Peyer's patch (tissue), 4 donors: ENCODE measurements at regions not wholly inside any gene's neighbourhood (a gene's known extent, or its start where the extent isn't known, plus 50 kb on each side); places are given as distances from the start of the nearest gene placed in this dataset.
A peak's percentile ranks its signal among the peaks of the same experiment; 100 is the strongest.

ENCODE experiments used
- DNase-seq, 3 donors: peaks; one replicate each; pipeline ENCODE4 v3.0.0-alpha.2; 2017 to 2019
- H3K27ac ChIP-seq, 4 donors: fragments of 200-600 bp; sonication (generic); one replicate each; pipeline ENCODE4 v1.5.1; 2016 to 2019
- H3K27me3 ChIP-seq, 2 donors: fragments of 200-600 bp; sonication (generic); one replicate each; pipeline ENCODE4 v1.5.1; 2019
- H3K36me3 ChIP-seq, 3 donors: fragments of 200-600 bp; sonication (generic); one replicate each; pipeline ENCODE4 v1.5.1; 2016 to 2019
- H3K4me1 ChIP-seq, 4 donors: fragments of 200-600 bp; sonication (generic); one replicate each; pipeline ENCODE4 v1.5.1; 2016 to 2019
- H3K4me3 ChIP-seq, 4 donors: fragments of 200-600 bp; sonication (generic); 1 replicate in 3 of 4; 2 replicates in 1 of 4; pipeline ENCODE4 v1.5.1; 2016 to 2019; ENCODE audit warnings: mild to moderate bottlenecking in 1 of 4
- H3K9me3 ChIP-seq, 4 donors: fragments of 200-600 bp; sonication (generic); one replicate each; pipeline ENCODE4 v1.5.1; 2016 to 2019; ENCODE audit warnings: mild to moderate bottlenecking in 1 of 4
- CTCF ChIP-seq, 6 experiments: fragments of 450-650 bp in 4 of 6; fragments of 200-600 bp in 2 of 6; sonication (generic) in 1 of 6; IDR thresholded peaks; one replicate each; pipeline ENCODE4 v1.5.1; 2017 to 2019; ENCODE audit warnings: antibody characterized with exemption in 6 of 6, mild to moderate bottlenecking in 3 of 6, moderate library complexity in 1 of 6
- POLR2A ChIP-seq, 2 donors: fragments of 450-650 bp; IDR thresholded peaks; one replicate each; pipeline ENCODE4 v1.5.1; 2017; ENCODE audit warnings: antibody characterized with exemption in 2 of 2, mild to moderate bottlenecking in 2 of 2, moderate library complexity in 2 of 2

GRCh38 chr2:234845602-234846590, 105.9 kb upstream of the SH3BP4 start:
- no peak overlapping the region for H3K27ac ChIP-seq
- TF ChIP-seq POLR2A (IDR thresholded peaks at IDR 0.05) (no peak), CTCF (IDR thresholded peaks at IDR 0.05) (no peak)
- no peaks in the 10 kb centered on the region for H3K9me3 ChIP-seq
- H3K27me3 ChIP-seq: no peaks in the 10 kb centered on the region
- no peaks in the 10 kb centered on the region for H3K36me3 ChIP-seq
- H3K4me3 ChIP-seq: no peak overlapping the region
- no peak for DNase-seq
- H3K4me1 ChIP-seq: peaks cover 0 to 8% (median 0%) of the 10 kb centered on the region in 4 donors

GRCh38 chr2:234843411-234843810, 108.4 kb upstream of the SH3BP4 start:
- no peaks in the 10 kb centered on the region for H3K36me3 ChIP-seq
- no peak for TF ChIP-seq CTCF (IDR thresholded peaks at IDR 0.05)
- TF ChIP-seq POLR2A (IDR thresholded peaks at IDR 0.05): no peak
- peaks cover 0 to 11% (median 0%) of the 10 kb centered on the region in 4 donors for H3K4me1 ChIP-seq
- no peaks in the 10 kb centered on the region for H3K27me3 ChIP-seq
- no peak for DNase-seq
- no peak overlapping the region for H3K27ac ChIP-seq
- H3K9me3 ChIP-seq: no peaks in the 10 kb centered on the region
- H3K4me3 ChIP-seq: no peak overlapping the region

GRCh38 chr2:234842753-234843152, 109.1 kb upstream of the SH3BP4 start:
- H3K27ac ChIP-seq: no peak overlapping the region

GRCh38 chr2:234841321-234842015, 110.3 kb upstream of the SH3BP4 start:
- Histone ChIP-seq H3K4me1 (peaks cover 0 to 11% (median 0%) of the 10 kb centered on the region in 4 donors), H3K27ac (no peak overlapping the region), H3K27me3 (no peaks in the 10 kb centered on the region), H3K9me3 (no peaks in the 10 kb centered on the region), H3K4me3 (no peak overlapping the region), H3K36me3 (no peaks in the 10 kb centered on the region)
- TF ChIP-seq CTCF (IDR thresholded peaks at IDR 0.05): no peak
- TF ChIP-seq POLR2A (IDR thresholded peaks at IDR 0.05): no peak
- DNase-seq: no peak

More at GRCh38 chr2:234842753-234843152, 109.1 kb upstream of the SH3BP4 start:
- H3K4me1 ChIP-seq: peaks cover 0 to 11% (median 0%) of the 10 kb centered on the region in 4 donors
- TF ChIP-seq POLR2A (IDR thresholded peaks at IDR 0.05) (no peak), CTCF (IDR thresholded peaks at IDR 0.05) (no peak)
- no peak overlapping the region for H3K4me3 ChIP-seq
- DNase-seq: no peak
- no peaks in the 10 kb centered on the region for H3K9me3 ChIP-seq
- no peaks in the 10 kb centered on the region for H3K27me3 ChIP-seq
- no peaks in the 10 kb centered on the region for H3K36me3 ChIP-seq

GRCh38 chr2:234840336-234840735, 111.5 kb upstream of the SH3BP4 start:
- TF ChIP-seq POLR2A (IDR thresholded peaks at IDR 0.05) (no peak), CTCF (IDR thresholded peaks at IDR 0.05) (no peak)
- no peak for DNase-seq

More at GRCh38 chr2:234840336-234840735, 111.5 kb upstream of the SH3BP4 start:
- Histone ChIP-seq H3K4me1 (peaks cover 0 to 11% (median 0%) of the 10 kb centered on the region in 4 donors), H3K36me3 (no peaks in the 10 kb centered on the region), H3K4me3 (no peak overlapping the region), H3K27me3 (no peaks in the 10 kb centered on the region), H3K9me3 (no peaks in the 10 kb centered on the region), H3K27ac (peak overlapping the region in 1 of 4 donors; percentile 26)
